Neuronal stem cell (in vitro differentiated cells): ENCODE measurements at regions not wholly inside any gene's neighbourhood (a gene's known extent, or its start where the extent isn't known, plus 50 kb on each side); places are given as distances from the start of the nearest gene placed in this dataset.

Experiments
- DNase-seq: peaks from one replicate; pipeline ENCODE4 v3.0.0-alpha.2; 2013; ENCODE audit warnings: low spot score
- H2AFZ ChIP-seq: one replicate; pipeline ENCODE4 v1.6.1; 2013; ENCODE audit warnings: mild to moderate bottlenecking, low read length, inconsistent platforms
- H2AK5ac ChIP-seq: 2 replicates; pipeline ENCODE4 v1.6.1; 2013; ENCODE audit warnings: low read depth, mild to moderate bottlenecking, inconsistent platforms, low read length, moderate library complexity, mixed read lengths
- H2BK120ac ChIP-seq: 2 replicates; pipeline ENCODE4 v1.6.1; 2013; ENCODE audit warnings: low read depth, mild to moderate bottlenecking, inconsistent platforms, low read length, moderate library complexity, mixed read lengths
- H2BK12ac ChIP-seq: one replicate; pipeline ENCODE4 v1.6.1; 2013; ENCODE audit warnings: low read length, inconsistent platforms
- H2BK15ac ChIP-seq: 2 replicates; pipeline ENCODE4 v1.6.1; 2013; ENCODE audit warnings: mild to moderate bottlenecking, low read length, inconsistent platforms, mixed read lengths
- H2BK5ac ChIP-seq: one replicate; pipeline ENCODE4 v1.6.1; 2013; ENCODE audit warnings: inconsistent platforms, mild to moderate bottlenecking, low read length, moderate library complexity
- H3K14ac ChIP-seq: one replicate; pipeline ENCODE4 v1.6.1; 2013; ENCODE audit warnings: low read length, inconsistent platforms
- H3K18ac ChIP-seq: 2 replicates; pipeline ENCODE4 v1.6.1; 2013; ENCODE audit warnings: low read length, inconsistent platforms
- H3K23ac ChIP-seq: 2 replicates; pipeline ENCODE4 v1.6.1; 2013; ENCODE audit warnings: low read depth, mild to moderate bottlenecking, mixed read lengths, low read length, inconsistent platforms; ENCODE audit not compliant: poor library complexity
- H3K27ac ChIP-seq: replicated peaks from 3 replicates; pipeline ENCODE4 v1.5.1; 2013; ENCODE audit warnings: low read length, inconsistent platforms
- H3K27me3 ChIP-seq, 3 experiments: 2 replicates each; pipeline ENCODE4 v1.6.1; 2013; ENCODE audit warnings: low read length in 3 of 3, mild to moderate bottlenecking in 2 of 3, inconsistent platforms in 1 of 3, low read depth in 1 of 3, mixed read lengths in 1 of 3, moderate library complexity in 1 of 3; ENCODE audit not compliant: control insufficient read depth in 3 of 3, insufficient read depth in 3 of 3
- H3K36me3 ChIP-seq, 2 donors: replicated peaks in 1 of 2; 2 replicates each; pipeline ENCODE4 v1.6.1; 2013; ENCODE audit warnings: low read length in 2 of 2; ENCODE audit not compliant: control insufficient read depth in 2 of 2, insufficient read depth in 2 of 2
- H3K4ac ChIP-seq: 2 replicates; pipeline ENCODE4 v1.6.1; 2013; ENCODE audit warnings: inconsistent platforms, mild to moderate bottlenecking, low read length, moderate library complexity
- H3K4me1 ChIP-seq, 2 donors: 1 replicate in 1 of 2; 2 replicates in 1 of 2; pipeline ENCODE4 v1.6.1; 2013; ENCODE audit warnings: low read length in 2 of 2, low read depth in 1 of 2; ENCODE audit not compliant: control insufficient read depth in 2 of 2, insufficient read depth in 1 of 2
- H3K4me2 ChIP-seq: one replicate; pipeline ENCODE4 v1.6.1; 2013; ENCODE audit warnings: mild to moderate bottlenecking, low read length, inconsistent platforms; ENCODE audit not compliant: insufficient read depth, poor library complexity, severe bottlenecking
- H3K4me3 ChIP-seq, 2 donors: 2 replicates each; pipeline ENCODE4 v1.5.1; 2013; ENCODE audit warnings: low read length in 2 of 2, mild to moderate bottlenecking in 2 of 2, inconsistent platforms in 1 of 2, moderate library complexity in 1 of 2
- H3K79me1 ChIP-seq: one replicate; pipeline ENCODE4 v1.6.1; 2013; ENCODE audit warnings: low read depth, mild to moderate bottlenecking, inconsistent platforms, low read length, moderate library complexity
- H3K9ac ChIP-seq: one replicate; pipeline ENCODE4 v1.6.1; 2013; ENCODE audit warnings: mild to moderate bottlenecking, low read depth, low read length, inconsistent platforms; ENCODE audit not compliant: poor library complexity
- H3K9me3 ChIP-seq, 2 donors: replicated peaks in 1 of 2; 2 replicates each; pipeline versions ENCODE3 to v1.6.1; 2013; ENCODE audit warnings: low read length in 2 of 2, mild to moderate bottlenecking in 2 of 2, inconsistent platforms in 1 of 2, low read depth in 1 of 2, mixed read lengths in 1 of 2, moderate library complexity in 1 of 2; ENCODE audit not compliant: control insufficient read depth in 2 of 2, insufficient read depth in 1 of 2
- H4K8ac ChIP-seq: one replicate; pipeline ENCODE4 v1.6.1; 2013; ENCODE audit warnings: low read depth, mild to moderate bottlenecking, inconsistent platforms, low read length, moderate library complexity
- H4K91ac ChIP-seq: one replicate; pipeline ENCODE4 v1.6.1; 2013; ENCODE audit warnings: low read length, low read depth, mild to moderate bottlenecking, inconsistent platforms; ENCODE audit not compliant: poor library complexity
- WGBS, 2 donors: extraction: QIAGEN DNeasy Blood & Tissue Kit; methylation state at CpG; one replicate each; pipeline ENCODE4 v1.1.7; 2013; ENCODE audit warnings: missing lambda C conversion rate in 2 of 2, mixed read lengths in 1 of 2; ENCODE audit not compliant: insufficient read length in 2 of 2, insufficient replicate concordance in 1 of 2; ENCODE audit errors: extremely low coverage in 2 of 2; 5-methylcytosine and 5-hydroxymethylcytosine counted together

- H2BK15ac ChIP-seq = no peak overlapping the region
- no peak overlapping the region for H4K91ac ChIP-seq
- no peak overlapping the region for H3K4me2 ChIP-seq
- H3K9ac ChIP-seq = no peak overlapping the region
- H2AFZ ChIP-seq = no peak overlapping the region
- no peak for DNase-seq
- no peaks in the 10 kb centered on the region for H3K9me3 ChIP-seq
- WGBS, 2 donors = no CpG with 5 or more reads among the region's 5 CpGs
- H3K27me3 ChIP-seq = no peaks in the 10 kb centered on the region
- H3K23ac ChIP-seq = no peak overlapping the region
- no peak overlapping the region for H3K4me3 ChIP-seq
- H3K79me1 ChIP-seq = no peaks in the 10 kb centered on the region
- no peak overlapping the region for H3K14ac ChIP-seq
- no peak overlapping the region for H4K8ac ChIP-seq
- no peak overlapping the region for H2BK120ac ChIP-seq
- H3K36me3 ChIP-seq = no peaks in the 10 kb centered on the region
- H3K18ac ChIP-seq = no peak overlapping the region
- H2AK5ac ChIP-seq = no peak overlapping the region
- H2BK5ac ChIP-seq = no peak overlapping the region
- H3K4ac ChIP-seq = no peak overlapping the region
- no peak overlapping the region for H3K27ac ChIP-seq
- no peak overlapping the region for H2BK12ac ChIP-seq
- H3K4me1 ChIP-seq = no peaks in the 10 kb centered on the region
Observed at GRCh38 chrY:19016990-19017389, 243.5 kb upstream of the HSFY2 start.

GRCh38 chrY:19015854-19016253 is 242.3 kb upstream of the HSFY2 start:
- H3K4ac ChIP-seq = no peak overlapping the region
- no peak overlapping the region for H3K9ac ChIP-seq
- no peak overlapping the region for H3K23ac ChIP-seq
- no peak overlapping the region for H4K8ac ChIP-seq
- no peak overlapping the region for H2BK12ac ChIP-seq
- no peak overlapping the region for H3K27ac ChIP-seq
- H2BK120ac ChIP-seq = no peak overlapping the region
- H3K9me3 ChIP-seq = no peaks in the 10 kb centered on the region
- no peaks in the 10 kb centered on the region for H3K27me3 ChIP-seq
- no peak overlapping the region for H2AFZ ChIP-seq
- no peak overlapping the region for H2BK5ac ChIP-seq
- H3K4me3 ChIP-seq = no peak overlapping the region
- H3K79me1 ChIP-seq = no peaks in the 10 kb centered on the region
- no CpG with 5 or more reads among the region's 2 CpGs for WGBS, 2 donors
- DNase-seq = no peak
- H3K14ac ChIP-seq = no peak overlapping the region
- H3K36me3 ChIP-seq = no peaks in the 10 kb centered on the region
- no peak overlapping the region for H3K18ac ChIP-seq
- H2BK15ac ChIP-seq = no peak overlapping the region
- H3K4me2 ChIP-seq = no peak overlapping the region
- H2AK5ac ChIP-seq = no peak overlapping the region
- no peak overlapping the region for H4K91ac ChIP-seq
- H3K4me1 ChIP-seq = no peaks in the 10 kb centered on the region

DNA sequence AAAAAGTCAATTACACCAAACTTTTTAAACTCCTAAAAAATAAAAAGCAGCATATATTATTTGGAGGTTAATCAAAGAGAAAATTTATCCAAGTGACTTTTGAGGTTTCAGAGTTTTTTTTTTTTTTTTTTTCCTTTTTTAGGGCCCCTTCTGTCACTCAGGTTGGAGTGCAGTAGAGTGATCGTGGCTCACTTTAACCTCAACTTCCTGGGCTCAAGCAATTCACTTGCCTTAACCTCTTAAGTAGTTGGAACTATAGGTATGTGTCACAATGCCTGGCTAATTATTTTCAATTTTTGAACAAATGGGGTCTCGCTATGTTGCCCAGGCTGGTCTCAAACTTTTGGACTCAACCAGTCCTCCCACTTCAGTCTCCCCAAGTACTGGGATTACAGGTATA is 241.7 kb upstream of the HSFY2 start:
- H3K14ac ChIP-seq = no peak overlapping the region
- H3K4me3 ChIP-seq = no peak overlapping the region
- no peak overlapping the region for H3K18ac ChIP-seq
- no peak overlapping the region for H3K4ac ChIP-seq
- DNase-seq = no peak
- no peak overlapping the region for H2AK5ac ChIP-seq
- H3K27ac ChIP-seq = no peak overlapping the region
- no peak overlapping the region for H2BK12ac ChIP-seq
- H4K8ac ChIP-seq = no peak overlapping the region
- H2BK5ac ChIP-seq = no peak overlapping the region
- no peaks in the 10 kb centered on the region for H3K9me3 ChIP-seq
- no CpG with 5 or more reads among the region's 2 CpGs for WGBS, 2 donors
- no peak overlapping the region for H4K91ac ChIP-seq
- no peak overlapping the region for H2BK15ac ChIP-seq
- H3K9ac ChIP-seq = no peak overlapping the region
- no peaks in the 10 kb centered on the region for H3K79me1 ChIP-seq
- H3K23ac ChIP-seq = no peak overlapping the region
- no peak overlapping the region for H2BK120ac ChIP-seq
- no peak overlapping the region for H3K4me2 ChIP-seq
- no peak overlapping the region for H2AFZ ChIP-seq
- H3K27me3 ChIP-seq = no peaks in the 10 kb centered on the region
- no peaks in the 10 kb centered on the region for H3K4me1 ChIP-seq
- H3K36me3 ChIP-seq = no peaks in the 10 kb centered on the region

- Histone ChIP-seq H2AK5ac (no peak overlapping the region), H3K4me2 (no peak overlapping the region), H3K79me1 (no peaks in the 10 kb centered on the region), H2BK5ac (no peak overlapping the region), H4K8ac (no peak overlapping the region), H4K91ac (no peak overlapping the region), H3K14ac (no peak overlapping the region), H3K27me3 (no peaks in the 10 kb centered on the region), H3K18ac (no peak overlapping the region), H3K4me1 (no peaks in the 10 kb centered on the region), H3K23ac (no peak overlapping the region), H3K36me3 (no peaks in the 10 kb centered on the region), H3K27ac (no peak overlapping the region), H3K9ac (no peak overlapping the region), H2BK120ac (no peak overlapping the region), H2BK15ac (no peak overlapping the region), H3K4me3 (no peak overlapping the region), H3K9me3 (no peaks in the 10 kb centered on the region), H2AFZ (no peak overlapping the region), H3K4ac (no peak overlapping the region), H2BK12ac (no peak overlapping the region)
- WGBS, 2 donors = no CpG with 5 or more reads among the region's 2 CpGs
- DNase-seq = no peak
Observed at GRCh38 chrY:19012985-19013384, 239.4 kb upstream of the HSFY2 start.
